GM12874 (cell line): ENCODE measurements at regions not wholly inside any gene's neighbourhood (a gene's known extent, or its start where the extent isn't known, plus 50 kb on each side); places are given as distances from the start of the nearest gene placed in this dataset.

Source experiments
- TF ChIP-seq, protein P1 (sequence below): IDR thresholded peaks from 2 replicates; pipeline ENCODE4 v1.5.1; 2011; ENCODE audit warnings: low read depth, mild to moderate bottlenecking, control low read depth, low read length, moderate library complexity; ENCODE audit not compliant: insufficient read depth

DNA sequence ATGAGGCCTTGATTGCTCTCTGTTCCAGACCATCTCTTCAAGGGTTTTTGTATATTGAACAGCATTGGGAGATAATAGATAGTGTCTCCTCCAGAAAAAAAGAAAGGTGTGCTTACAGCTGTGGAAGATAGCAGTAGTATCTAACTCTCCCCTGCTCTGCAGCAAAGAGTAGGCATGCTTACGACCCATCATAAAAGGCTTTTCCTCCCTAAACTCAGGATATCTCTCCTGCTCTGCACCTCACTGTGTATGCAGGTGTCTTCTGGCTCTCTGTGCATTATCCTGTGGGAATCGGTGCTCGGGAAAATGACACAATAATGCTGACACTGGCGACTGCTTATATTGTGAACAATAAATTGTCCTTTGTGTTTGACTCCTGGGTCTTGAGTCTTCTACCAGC lies 216.0 kb downstream of the RAB28 start:
- TF ChIP-seq, protein P1, sequence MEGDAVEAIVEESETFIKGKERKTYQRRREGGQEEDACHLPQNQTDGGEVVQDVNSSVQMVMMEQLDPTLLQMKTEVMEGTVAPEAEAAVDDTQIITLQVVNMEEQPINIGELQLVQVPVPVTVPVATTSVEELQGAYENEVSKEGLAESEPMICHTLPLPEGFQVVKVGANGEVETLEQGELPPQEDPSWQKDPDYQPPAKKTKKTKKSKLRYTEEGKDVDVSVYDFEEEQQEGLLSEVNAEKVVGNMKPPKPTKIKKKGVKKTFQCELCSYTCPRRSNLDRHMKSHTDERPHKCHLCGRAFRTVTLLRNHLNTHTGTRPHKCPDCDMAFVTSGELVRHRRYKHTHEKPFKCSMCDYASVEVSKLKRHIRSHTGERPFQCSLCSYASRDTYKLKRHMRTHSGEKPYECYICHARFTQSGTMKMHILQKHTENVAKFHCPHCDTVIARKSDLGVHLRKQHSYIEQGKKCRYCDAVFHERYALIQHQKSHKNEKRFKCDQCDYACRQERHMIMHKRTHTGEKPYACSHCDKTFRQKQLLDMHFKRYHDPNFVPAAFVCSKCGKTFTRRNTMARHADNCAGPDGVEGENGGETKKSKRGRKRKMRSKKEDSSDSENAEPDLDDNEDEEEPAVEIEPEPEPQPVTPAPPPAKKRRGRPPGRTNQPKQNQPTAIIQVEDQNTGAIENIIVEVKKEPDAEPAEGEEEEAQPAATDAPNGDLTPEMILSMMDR, result no peak

DNA sequence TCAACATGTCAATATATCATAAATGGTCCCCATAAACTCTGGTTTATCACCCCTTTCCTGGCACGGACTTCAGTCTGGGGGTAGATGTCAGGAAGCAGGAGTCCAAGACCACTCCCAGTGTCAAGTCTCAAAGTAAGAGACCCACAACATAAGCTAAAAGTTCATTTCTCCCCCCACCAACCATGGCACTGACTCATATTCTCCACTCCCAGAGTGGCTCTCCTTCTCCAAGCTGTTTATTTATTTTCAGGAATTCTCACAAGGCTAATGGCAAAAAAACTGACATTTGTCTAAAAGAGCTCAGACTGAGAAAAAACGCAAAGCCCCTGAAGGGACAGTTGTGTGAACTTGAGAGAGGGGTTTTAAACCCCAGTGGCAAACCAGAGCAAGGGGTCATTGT lies 217.0 kb downstream of the RAB28 start:
- TF ChIP-seq, protein P1, result no peak

DNA sequence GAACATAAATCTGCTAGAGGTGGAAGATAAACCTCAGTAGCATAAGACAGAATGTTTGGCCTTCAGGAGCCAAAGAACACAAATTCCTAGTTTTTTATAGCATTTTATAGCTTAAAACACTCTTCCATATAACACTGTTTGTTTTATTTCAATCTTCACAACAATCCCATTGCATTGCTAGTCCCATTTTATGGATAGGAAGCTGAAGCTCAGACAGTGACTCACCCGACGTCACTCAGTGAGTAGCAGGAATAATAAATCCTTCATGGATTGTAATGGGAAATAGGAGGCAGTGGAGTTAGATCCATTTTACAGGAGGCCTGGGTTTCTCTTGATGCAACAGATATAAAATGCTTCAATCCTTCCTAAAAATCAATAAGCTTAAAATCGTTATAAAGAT lies 217.5 kb downstream of the RAB28 start:
- TF ChIP-seq, protein P1, result no peak

DNA sequence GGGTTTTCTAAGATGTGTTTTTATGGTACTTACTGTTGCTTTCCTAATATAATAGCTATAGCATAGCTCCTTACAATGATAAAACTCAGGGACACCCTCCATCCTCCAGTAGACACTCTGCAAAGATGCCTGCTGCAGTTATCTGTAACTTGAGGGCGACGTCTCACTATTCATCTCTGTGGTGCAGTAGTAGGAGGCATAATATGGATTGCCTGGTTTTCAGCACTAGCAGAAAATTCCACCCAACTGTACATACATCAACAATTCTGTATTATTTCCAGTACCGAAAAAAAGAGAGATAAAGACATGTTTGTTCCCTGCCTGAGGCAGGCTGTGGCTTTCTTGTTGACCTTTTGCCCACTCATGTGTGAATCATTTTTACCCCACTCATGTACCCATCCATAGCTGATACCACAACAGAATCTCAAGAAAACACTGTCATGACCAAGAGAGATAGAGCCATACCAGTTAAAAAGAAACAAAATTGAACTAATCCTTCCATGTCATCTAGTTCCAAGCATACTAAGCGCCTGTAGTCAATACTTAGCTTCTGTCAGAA lies 220.1 kb downstream of the RAB28 start:
- TF ChIP-seq, protein P1, result no peak

DNA sequence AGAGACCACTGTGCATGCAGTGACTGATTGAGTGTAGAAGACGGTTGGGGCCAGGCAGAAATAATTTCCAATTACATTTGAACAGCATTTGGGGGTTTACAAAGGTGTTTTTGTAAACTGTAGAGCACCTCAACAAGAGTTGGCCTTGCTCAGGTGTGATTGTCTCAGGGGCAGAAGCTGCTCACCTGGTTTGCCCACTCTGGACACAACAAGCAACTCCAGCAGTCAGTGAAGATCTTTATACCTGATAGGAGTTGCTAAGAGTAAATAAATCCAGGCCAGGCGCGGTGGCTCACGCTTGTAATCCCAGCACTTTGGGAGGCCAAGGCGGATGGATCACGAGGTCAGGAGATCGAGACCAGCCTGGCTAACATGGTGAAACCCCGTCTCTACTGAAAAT lies 221.3 kb downstream of the RAB28 start:
- TF ChIP-seq, protein P1, result no peak

DNA sequence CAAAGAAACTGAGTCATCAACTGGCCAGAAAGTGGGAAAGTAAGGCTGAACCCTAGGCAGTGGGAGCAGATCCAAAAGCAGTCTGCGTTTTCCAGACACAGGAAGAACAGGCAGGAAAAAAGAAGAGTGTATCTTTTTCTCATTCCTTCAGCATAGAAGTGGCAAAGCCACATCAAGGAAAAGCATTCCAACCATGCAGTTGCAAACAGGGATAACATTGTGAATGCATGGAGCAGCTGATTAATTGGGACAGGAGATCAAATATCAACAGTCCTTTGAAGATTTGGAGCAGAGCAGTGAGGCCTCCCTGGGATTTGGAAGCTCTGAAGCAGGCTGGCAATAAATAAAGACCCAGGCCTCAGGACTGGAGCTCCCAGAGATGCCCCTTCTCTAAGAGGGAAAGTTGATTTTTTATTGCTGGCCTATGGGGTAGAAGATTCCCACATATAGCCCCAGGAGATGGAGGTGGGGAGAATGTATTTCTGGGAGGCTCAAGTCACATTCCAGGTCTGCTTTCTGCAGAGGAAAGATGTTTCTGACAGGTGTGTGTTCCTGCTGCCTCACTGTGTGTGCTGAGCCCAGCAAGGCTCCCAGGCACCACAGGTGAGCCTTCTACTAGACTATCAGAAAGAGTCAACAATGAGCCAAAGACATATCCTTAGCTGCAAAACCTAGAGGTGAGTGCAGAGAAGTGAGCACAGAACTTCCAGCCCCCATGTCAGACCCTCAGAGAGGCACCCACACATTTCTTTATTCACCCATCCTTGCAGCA lies 222.5 kb downstream of the RAB28 start:
- TF ChIP-seq, protein P1, result no peak

DNA sequence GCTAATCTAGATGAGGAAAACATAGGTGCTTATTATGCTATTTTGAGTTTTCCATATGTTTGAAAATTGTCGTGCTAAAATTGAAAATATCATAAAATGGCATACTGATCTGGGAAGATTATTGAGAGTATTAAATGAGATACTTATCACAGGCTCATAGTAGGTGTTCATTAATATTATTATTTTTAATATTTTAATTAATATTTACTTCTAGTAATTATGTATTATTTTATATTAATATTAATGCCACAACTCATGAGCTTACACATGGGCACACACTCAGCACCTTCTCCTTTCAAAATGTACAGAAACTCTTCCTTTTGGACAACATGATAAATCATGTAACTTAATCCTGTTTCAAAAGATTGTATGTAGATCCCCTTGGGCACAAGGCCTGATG lies 223.6 kb downstream of the RAB28 start:
- TF ChIP-seq, protein P1, result no peak
